ENCODE measurements at regions not wholly inside any gene's neighbourhood (a gene's known extent, or its start where the extent isn't known, plus 50 kb on each side); places are given as distances from the start of the nearest gene placed in this dataset.

GRCh38 chr1:82560566-82560965 lies 759.8 kb downstream of the ADGRL2 start:
- TF ChIP-seq CTCF (IDR thresholded peaks at IDR 0.05) = no peak
- TF ChIP-seq POLR2A (IDR thresholded peaks at IDR 0.05) = no peak

Data from adrenal gland (tissue), 5 donors.